Nephron progenitor cell (in vitro differentiated cells): ENCODE measurements at regions not wholly inside any gene's neighbourhood (a gene's known extent, or its start where the extent isn't known, plus 50 kb on each side); places are given as distances from the start of the nearest gene placed in this dataset.

Source experiments
- DNase-seq: peaks from one replicate; pipeline ENCODE4 v3.0.0; 2021
- H3K27ac Mint-ChIP-seq: 2 replicates; pipeline ENCODE4 v1.8.0; 2021; ENCODE audit warnings: mild to moderate bottlenecking, moderate library complexity, mixed read lengths
- H3K27me3 Mint-ChIP-seq: 2 replicates; pipeline ENCODE4 v1.8.0; 2021; ENCODE audit warnings: mild to moderate bottlenecking, low read depth, mixed read lengths; ENCODE audit not compliant: poor library complexity
- H3K36me3 Mint-ChIP-seq: 2 replicates; pipeline ENCODE4 v1.8.0; 2021; ENCODE audit warnings: low read depth, mixed read lengths
- H3K4me1 Mint-ChIP-seq: 2 replicates; pipeline ENCODE4 v1.8.0; 2021; ENCODE audit warnings: mixed read lengths
- H3K4me3 Mint-ChIP-seq: 2 replicates; pipeline ENCODE4 v1.8.0; 2021; ENCODE audit warnings: mild to moderate bottlenecking, moderate library complexity, mixed read lengths
- H3K9me3 Mint-ChIP-seq: 2 replicates; pipeline ENCODE4 v1.8.0; 2021; ENCODE audit warnings: mild to moderate bottlenecking, moderate library complexity, mixed read lengths
- CTCF ChIP-seq: fragments of 200-600 bp; sonication (generic); IDR thresholded peaks from 2 replicates; pipeline ENCODE4 v1.5.0; 2021; ENCODE audit warnings: antibody characterized with exemption

DNA sequence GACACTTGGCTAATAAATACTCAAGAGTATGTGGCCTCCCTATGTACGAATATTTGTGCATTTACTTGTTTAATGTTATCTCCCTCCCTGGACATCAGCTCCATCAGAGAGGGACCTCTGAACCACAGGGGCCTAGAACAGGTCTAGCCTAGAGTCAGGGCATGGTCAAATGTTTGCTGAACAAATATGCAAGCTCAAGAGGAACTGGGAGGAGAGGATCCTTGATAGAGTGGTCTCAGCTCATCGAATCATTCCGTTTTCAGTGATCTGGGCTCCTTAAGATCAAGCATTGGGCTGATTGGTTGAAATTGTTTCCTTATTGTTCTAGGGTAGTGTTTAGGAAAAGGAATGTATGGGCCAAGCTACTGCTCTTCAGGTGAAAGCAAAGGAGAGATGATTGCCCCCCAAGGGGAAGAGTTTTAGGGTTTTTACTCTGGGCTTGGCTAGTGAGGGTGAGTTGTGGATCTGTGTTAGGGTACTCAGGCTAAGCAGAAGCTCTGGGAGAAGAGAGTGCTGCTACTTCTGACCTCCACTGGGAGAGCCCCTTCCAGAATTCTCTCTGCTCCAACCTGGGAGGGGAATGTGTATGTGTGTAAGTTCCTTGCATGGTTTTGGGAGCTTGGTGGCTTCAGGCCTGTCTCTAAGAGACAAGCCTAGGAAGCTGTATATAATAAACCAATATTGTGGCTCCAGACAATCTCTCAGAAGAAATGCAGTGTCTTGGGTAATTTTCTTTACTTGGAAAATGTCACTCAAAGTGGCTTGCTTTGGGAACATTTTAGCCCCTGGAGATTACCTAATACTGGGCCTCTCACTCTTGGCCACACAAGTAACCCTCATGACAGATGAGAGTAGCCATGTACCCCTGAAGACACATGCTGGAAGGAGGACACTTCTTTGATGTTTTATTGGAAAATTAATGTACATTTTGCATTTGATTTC, 110.0 kb downstream of the EMX2 start:
- H3K4me1 Mint-ChIP-seq = peaks cover 11% of the 10 kb centered on the region
- peaks cover 13% of the 10 kb centered on the region for H3K27me3 Mint-ChIP-seq
- peaks cover 41% of the 10 kb centered on the region for H3K9me3 Mint-ChIP-seq
- H3K36me3 Mint-ChIP-seq = peaks cover 15% of the 10 kb centered on the region
- DNase-seq = no peak
- H3K27ac Mint-ChIP-seq = no peak overlapping the region
- TF ChIP-seq CTCF = no peak
- H3K4me3 Mint-ChIP-seq = no peak overlapping the region

DNA sequence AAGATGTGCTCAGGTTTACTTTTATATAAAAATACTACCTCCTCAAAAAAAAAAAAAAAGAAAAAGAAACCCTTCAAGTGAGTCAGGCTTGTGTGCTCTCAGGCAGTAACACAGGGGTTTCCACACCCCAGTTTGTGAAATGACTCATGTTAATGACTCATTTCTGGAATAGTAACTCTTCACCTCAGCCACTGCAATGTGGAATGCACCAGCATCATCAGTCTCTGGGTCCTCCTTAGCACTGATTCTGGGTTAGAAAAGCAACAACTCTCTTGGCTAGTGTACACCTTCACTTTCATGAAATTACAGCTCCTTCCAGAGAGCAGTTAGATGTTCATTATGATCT, 110.6 kb downstream of the EMX2 start:
- Mint-ChIP-seq H3K4me1 (peaks cover 11% of the 10 kb centered on the region), H3K9me3 (peaks cover 41% of the 10 kb centered on the region), H3K36me3 (peaks cover 15% of the 10 kb centered on the region), H3K4me3 (no peak overlapping the region), H3K27me3 (peaks cover 13% of the 10 kb centered on the region), H3K27ac (no peak overlapping the region)
- TF ChIP-seq CTCF = no peak
- DNase-seq = no peak

DNA sequence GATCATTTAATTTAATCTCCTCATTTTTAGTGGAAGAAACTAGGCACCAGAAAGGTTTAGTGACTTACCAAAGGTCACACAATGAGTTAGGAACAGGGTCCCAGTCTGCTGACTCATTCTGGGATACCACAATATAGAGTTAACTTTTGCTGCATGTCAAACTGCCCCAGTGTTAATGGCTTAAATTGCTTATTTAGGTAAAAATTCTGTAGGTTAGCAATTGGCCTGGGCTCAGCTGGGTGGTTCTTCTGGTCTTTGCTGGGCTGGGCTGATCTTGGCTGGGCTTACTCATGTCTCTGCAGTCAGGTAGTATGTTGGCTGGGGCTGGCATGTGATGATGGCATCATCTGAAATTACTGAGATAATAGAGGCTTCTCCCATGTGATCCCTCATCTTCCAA, 111.6 kb downstream of the EMX2 start:
- no peak for TF ChIP-seq CTCF
- Mint-ChIP-seq H3K4me1 (peaks cover 11% of the 10 kb centered on the region), H3K4me3 (no peak overlapping the region), H3K27me3 (peaks cover 18% of the 10 kb centered on the region), H3K36me3 (peaks cover 15% of the 10 kb centered on the region), H3K27ac (no peak overlapping the region), H3K9me3 (peaks cover 41% of the 10 kb centered on the region)
- DNase-seq = no peak

DNA sequence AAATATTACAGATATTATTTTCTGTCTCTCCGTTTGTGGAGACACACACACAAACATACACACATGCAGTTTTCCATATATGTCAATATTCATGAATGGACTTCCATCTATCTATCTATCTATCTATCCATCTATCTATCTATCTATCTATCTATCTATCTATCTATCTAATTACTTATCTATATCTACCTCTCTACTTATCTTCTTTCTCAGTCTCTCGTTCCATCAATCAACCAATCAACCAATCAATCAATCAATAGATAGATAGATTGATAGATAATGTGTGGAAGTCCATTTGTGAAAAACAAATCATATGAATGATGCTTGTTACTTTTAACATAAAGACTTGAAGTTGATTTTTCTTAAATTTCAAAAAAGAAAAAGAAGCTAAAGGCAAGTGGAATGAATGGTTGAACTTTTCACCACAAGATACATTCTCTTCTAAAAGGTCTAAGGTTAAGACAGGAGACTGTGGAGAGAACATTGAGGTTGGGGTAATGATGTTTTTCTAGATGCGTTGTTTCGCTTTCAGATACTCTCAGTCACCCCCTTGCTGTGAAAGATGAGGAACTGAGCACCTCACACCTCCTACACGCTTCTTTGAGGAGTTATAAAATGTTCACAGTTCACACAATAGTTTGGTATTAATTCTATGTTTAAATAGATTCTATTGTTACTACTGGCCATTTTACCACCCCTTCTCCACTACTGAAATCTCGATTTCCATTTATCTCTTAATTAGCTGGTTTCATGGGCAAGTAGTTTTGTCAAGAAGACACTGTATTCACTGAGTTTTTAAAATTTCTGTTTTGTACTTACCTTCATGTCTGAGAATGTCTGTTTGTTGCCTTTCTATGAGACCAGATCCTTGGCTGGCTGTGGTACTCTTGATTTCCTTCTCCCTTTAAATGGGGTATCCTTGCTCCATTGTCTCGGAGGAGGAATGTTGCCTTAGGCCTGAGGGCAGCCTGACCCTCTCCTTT, 114.1 kb downstream of the EMX2 start:
- Mint-ChIP-seq H3K4me3 (no peak overlapping the region), H3K27ac (no peak overlapping the region), H3K9me3 (peaks cover 22% of the 10 kb centered on the region), H3K4me1 (peaks cover 10% of the 10 kb centered on the region), H3K27me3 (peaks cover 7% of the 10 kb centered on the region), H3K36me3 (peaks cover 5% of the 10 kb centered on the region)
- TF ChIP-seq CTCF = no peak
- no peak for DNase-seq

DNA sequence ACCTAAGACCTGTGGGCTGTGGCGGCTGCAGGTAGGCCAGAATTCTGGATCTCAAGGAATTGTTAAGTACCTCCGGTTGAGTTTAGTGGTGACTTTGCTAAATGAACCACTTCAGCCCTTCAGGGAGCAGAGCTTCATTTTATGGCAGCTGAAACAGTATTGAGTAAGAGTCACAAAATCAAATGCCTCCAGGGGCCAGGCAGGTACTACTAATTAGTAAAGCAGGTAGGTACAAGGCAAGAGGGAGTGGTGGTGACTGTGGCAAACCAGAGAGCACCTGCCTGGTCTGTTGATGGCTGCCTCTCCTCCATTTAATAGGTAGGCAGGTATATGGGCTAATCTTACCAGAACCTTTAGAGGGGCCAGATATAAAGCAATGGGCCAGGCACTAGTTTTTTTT, 118.8 kb downstream of the EMX2 start:
- Mint-ChIP-seq H3K9me3 (no peaks in the 10 kb centered on the region), H3K4me1 (peaks cover 34% of the 10 kb centered on the region), H3K27ac (no peak overlapping the region), H3K36me3 (no peaks in the 10 kb centered on the region), H3K4me3 (no peak overlapping the region), H3K27me3 (peaks cover 4% of the 10 kb centered on the region)
- TF ChIP-seq CTCF = no peak
- DNase-seq = no peak
